Bronchial epithelial cell (primary cell): ENCODE measurements at regions not wholly inside any gene's neighbourhood (a gene's known extent, or its start where the extent isn't known, plus 50 kb on each side); places are given as distances from the start of the nearest gene placed in this dataset.

Source experiments
- DNase-seq: peaks from one replicate; pipeline ENCODE4 v3.0.0-alpha.2; 2010; ENCODE audit warnings: low read depth
- FAIRE-seq: peaks from 2 replicates; lab custom pipeline; 2011; peaks lifted over from hg19 to GRCh38; lab: Jason Lieb, UNC
- H3K27me3 ChIP-seq: 2 replicates; pipeline ENCODE4 v1.5.1; 2011; ENCODE audit warnings: low read length; ENCODE audit not compliant: control insufficient read depth, insufficient read depth
- H3K36me3 ChIP-seq: 2 replicates; pipeline ENCODE4 v1.5.1; 2011; ENCODE audit warnings: low read length; ENCODE audit not compliant: control insufficient read depth, insufficient read depth
- H3K4me3 ChIP-seq: 2 replicates; pipeline ENCODE4 v1.5.1; 2011; ENCODE audit warnings: mild to moderate bottlenecking, low read depth, low read length, control low read depth
- CTCF ChIP-seq: IDR thresholded peaks from 2 replicates; pipeline ENCODE4 v1.5.1; 2011; ENCODE audit warnings: mild to moderate bottlenecking, moderate library complexity, low read length, control low read depth, inconsistent platforms; ENCODE audit not compliant: insufficient read depth, severe bottlenecking

- Histone ChIP-seq H3K27me3 (no peaks in the 10 kb centered on the region), H3K36me3 (no peaks in the 10 kb centered on the region), H3K4me3 (no peak overlapping the region)
- DNase-seq = no peak
- no peak for FAIRE-seq
- no peak for TF ChIP-seq CTCF
Measured at GRCh38 chr10:92747066-92747465, 57.3 kb downstream of the HHEX start.

GRCh38 chr10:92747600-92747999 lies 57.8 kb downstream of the HHEX start:
- Histone ChIP-seq H3K4me3 (no peak overlapping the region), H3K27me3 (no peaks in the 10 kb centered on the region), H3K36me3 (no peaks in the 10 kb centered on the region)
- FAIRE-seq = no peak
- no peak for DNase-seq
- TF ChIP-seq CTCF = no peak

- no peaks in the 10 kb centered on the region for H3K27me3 ChIP-seq
- DNase-seq = no peak
- TF ChIP-seq CTCF = no peak
- no peak overlapping the region for H3K4me3 ChIP-seq
- no peak for FAIRE-seq
- no peaks in the 10 kb centered on the region for H3K36me3 ChIP-seq
Measured at GRCh38 chr10:92750791-92751533, 61.2 kb downstream of the HHEX start.

- no peak for FAIRE-seq
- no peak overlapping the region for H3K4me3 ChIP-seq
- H3K27me3 ChIP-seq = no peaks in the 10 kb centered on the region
- TF ChIP-seq CTCF = no peak
- DNase-seq = no peak
- H3K36me3 ChIP-seq = no peaks in the 10 kb centered on the region
Measured at GRCh38 chr10:92751534-92751811, 61.7 kb downstream of the HHEX start.

GRCh38 chr10:92751827-92752226 lies 62.1 kb downstream of the HHEX start:
- Histone ChIP-seq H3K36me3 (no peaks in the 10 kb centered on the region), H3K4me3 (no peak overlapping the region), H3K27me3 (no peaks in the 10 kb centered on the region)
- FAIRE-seq (no peak), DNase-seq (no peak)
- no peak for TF ChIP-seq CTCF

GRCh38 chr10:92753865-92754264 lies 64.1 kb downstream of the HHEX start:
- TF ChIP-seq CTCF = no peak
- FAIRE-seq = no peak

More at GRCh38 chr10:92753865-92754264, 64.1 kb downstream of the HHEX start:
- DNase-seq = no peak
- Histone ChIP-seq H3K36me3 (no peaks in the 10 kb centered on the region), H3K4me3 (no peak overlapping the region), H3K27me3 (no peaks in the 10 kb centered on the region)
